Ishikawa (cell line): ENCODE measurements at regions not wholly inside any gene's neighbourhood (a gene's known extent, or its start where the extent isn't known, plus 50 kb on each side); places are given as distances from the start of the nearest gene placed in this dataset.

Experiments
- CEBPB ChIP-seq: IDR thresholded peaks from 2 replicates; pipeline ENCODE4 v1.6.1; 2012
- CREB1 ChIP-seq: IDR thresholded peaks from 2 replicates; pipeline ENCODE4 v1.6.1; 2012; ENCODE audit warnings: low read depth
- EGR1 ChIP-seq: IDR thresholded peaks from 2 replicates; pipeline ENCODE4 v1.6.1; 2012
- EP300 ChIP-seq: IDR thresholded peaks from 2 replicates; pipeline ENCODE4 v1.6.1; 2012; ENCODE audit warnings: borderline replicate concordance
- FOXM1 ChIP-seq: IDR thresholded peaks from 2 replicates; pipeline ENCODE4 v1.6.1; 2012; ENCODE audit warnings: low read depth, borderline replicate concordance
- MAX ChIP-seq: IDR thresholded peaks from 2 replicates; pipeline ENCODE4 v1.6.1; 2012
- NFIC ChIP-seq: IDR thresholded peaks from 2 replicates; pipeline ENCODE4 v1.6.1; 2012
- RAD21 ChIP-seq: IDR thresholded peaks from 2 replicates; pipeline ENCODE4 v1.6.1; 2012; ENCODE audit warnings: low read depth
- REST ChIP-seq: IDR thresholded peaks from 2 replicates; pipeline ENCODE4 v1.6.1; 2012; ENCODE audit warnings: low read depth, mild to moderate bottlenecking
- TAF1 ChIP-seq: IDR thresholded peaks from 2 replicates; pipeline ENCODE4 v1.6.1; 2012; ENCODE audit warnings: low read depth, mild to moderate bottlenecking
- TCF12 ChIP-seq: IDR thresholded peaks from 2 replicates; pipeline ENCODE4 v1.6.1; 2012; ENCODE audit warnings: low read depth
- TEAD4 ChIP-seq: IDR thresholded peaks from 2 replicates; pipeline ENCODE4 v1.6.1; 2012
- USF1 ChIP-seq: IDR thresholded peaks from 2 replicates; pipeline ENCODE4 v1.6.1; 2012
- YY1 ChIP-seq: IDR thresholded peaks from 2 replicates; pipeline ENCODE4 v1.6.1; 2012; ENCODE audit warnings: low read depth
- ZBTB7A ChIP-seq: IDR thresholded peaks from 2 replicates; pipeline ENCODE4 v1.6.1; 2012; ENCODE audit warnings: low read depth

GRCh38 chrX:10356979-10357378, 200.2 kb downstream of the CLCN4 start:
- no peak for TF ChIP-seq YY1
- no peak for TF ChIP-seq RAD21
- TF ChIP-seq TEAD4 = no peak
- TF ChIP-seq TAF1 = no peak
- no peak for TF ChIP-seq FOXM1
- no peak for TF ChIP-seq CEBPB
- TF ChIP-seq MAX = no peak
- no peak for TF ChIP-seq TCF12
- no peak for TF ChIP-seq USF1
- no peak for TF ChIP-seq ZBTB7A

- TF ChIP-seq NFIC = no peak
- no peak for TF ChIP-seq TCF12
- no peak for TF ChIP-seq MAX
- TF ChIP-seq EGR1 = no peak
- TF ChIP-seq FOXM1 = no peak
- no peak for TF ChIP-seq USF1
- TF ChIP-seq RAD21 = no peak
- no peak for TF ChIP-seq ZBTB7A
- TF ChIP-seq CEBPB = no peak
- TF ChIP-seq EP300 = no peak
- no peak for TF ChIP-seq REST
- TF ChIP-seq CREB1 = no peak
Measured at GRCh38 chrX:10358958-10359357, 202.2 kb downstream of the CLCN4 start.

- TF ChIP-seq YY1 (no peak), EGR1 (no peak), TEAD4 (no peak), CEBPB (no peak), NFIC (no peak), TAF1 (no peak), ZBTB7A (no peak), EP300 (no peak), RAD21 (no peak), CREB1 (no peak), REST (no peak), FOXM1 (no peak)
Measured at GRCh38 chrX:10360116-10360515, 203.3 kb downstream of the CLCN4 start.

GRCh38 chrX:10365532-10366265, 208.9 kb downstream of the CLCN4 start:
- no peak for TF ChIP-seq YY1
- no peak for TF ChIP-seq EGR1
- no peak for TF ChIP-seq CREB1
- no peak for TF ChIP-seq REST
- no peak for TF ChIP-seq USF1
- no peak for TF ChIP-seq FOXM1
- TF ChIP-seq NFIC = no peak
- TF ChIP-seq EP300 = no peak
- no peak for TF ChIP-seq TCF12
- TF ChIP-seq ZBTB7A = no peak
- TF ChIP-seq TAF1 = no peak
- TF ChIP-seq TEAD4 = no peak
- no peak for TF ChIP-seq RAD21
- no peak for TF ChIP-seq CEBPB
